HepG2 (cell line): ENCODE measurements at regions not wholly inside any gene's neighbourhood (a gene's known extent, or its start where the extent isn't known, plus 50 kb on each side); places are given as distances from the start of the nearest gene placed in this dataset.
"Not testable (repeated sequence)": the region's sequence is repeated elsewhere in the genome, so short reads cannot be mapped to it uniquely, and the experiment has no call there.

Experiments
- ATAC-seq: fragments of 200-7000 bp; cut with Tn5 transposase; 3 replicates; pipeline ENCODE4 v1.9.1; 2020; ENCODE audit warnings: mild to moderate bottlenecking, moderate library complexity
- BruUV-seq: library from RNA; stranded (reverse); fragments of 400-500 nt; replicated peaks from 2 replicates; lab custom pipeline; 2021; lab: Mats Ljungman, UMichigan
- CTCF ChIA-PET: fragments of 300-600 bp; formaldehyde crosslinking; extraction: SDS; loops from one replicate; lab custom pipeline; 2021; ENCODE audit warnings: low total read pairs, inconsistent platforms, low intra/inter-chr PET ratio; lab: Yijun Ruan, JAX
- POLR2A ChIA-PET: fragments of 350-600 bp; sonication (Branson Sonifier 250); formaldehyde crosslinking; loops from one replicate; lab custom pipeline; 2020; ENCODE audit warnings: antibody characterized with exemption, inconsistent platforms; lab: Yijun Ruan, JAX
- DNase-seq: peaks from one replicate; pipeline ENCODE4 v3.0.0-alpha.2; 2015; ENCODE audit warnings: low spot score
- FAIRE-seq: peaks from 3 replicates; lab custom pipeline; 2011; peaks lifted over from hg19 to GRCh38; lab: Jason Lieb, UNC
- H2AFZ ChIP-seq: one replicate; pipeline ENCODE4 v1.6.1; 2011; ENCODE audit warnings: low read length, inconsistent platforms
- H3K27ac ChIP-seq: fragments of 300-600 bp; 3 replicates; pipeline ENCODE4 v1.8.0; 2011; ENCODE audit warnings: mixed run types, mild to moderate bottlenecking, mixed read lengths, low read length, inconsistent platforms; ENCODE audit not compliant: insufficient read depth; ENCODE audit errors: extremely low read length
- H3K27me3 ChIP-seq, 2 experiments: fragments of 200-600 bp in 1 of 2; 2 replicates in 1 of 2; 3 replicates in 1 of 2; pipeline versions ENCODE4 v1.6.0 to v1.8.0; 2011; ENCODE audit warnings: low read length in 2 of 2, mild to moderate bottlenecking in 2 of 2, moderate library complexity in 2 of 2, inconsistent platforms in 1 of 2; ENCODE audit not compliant: insufficient read depth in 2 of 2, control insufficient read depth in 1 of 2
- H3K36me3 ChIP-seq, 2 experiments: fragments of 200-600 bp in 1 of 2; replicated peaks in 1 of 2; 2 replicates in 1 of 2; 3 replicates in 1 of 2; pipeline versions ENCODE4 v1.5.1 to v1.8.0; 2011; ENCODE audit warnings: low read length in 2 of 2, inconsistent platforms in 1 of 2; ENCODE audit not compliant: insufficient read depth in 2 of 2, control insufficient read depth in 1 of 2
- H3K4me1 ChIP-seq: 2 replicates; pipeline ENCODE4 v1.5.1; 2012; ENCODE audit warnings: low read length, inconsistent platforms; ENCODE audit not compliant: insufficient read depth
- H3K4me2 ChIP-seq: 2 replicates; pipeline ENCODE4 v1.6.0; 2011; ENCODE audit warnings: low read depth, low read length, inconsistent platforms
- H3K4me3 ChIP-seq, 3 experiments: fragments of 200-600 bp in 1 of 3; sonication (generic), shearing (Covaris generic) in 1 of 3; replicated peaks in 1 of 3; 2 replicates each; pipeline ENCODE4 v1.5.1; 2011 to 2016; ENCODE audit warnings: low read length in 3 of 3, inconsistent platforms in 2 of 3, low read depth in 2 of 3, mild to moderate bottlenecking in 2 of 3, control low read depth in 1 of 3, mixed read lengths in 1 of 3; ENCODE audit not compliant: insufficient read depth in 1 of 3
- H3K79me2 ChIP-seq: one replicate; pipeline ENCODE4 v1.6.1; 2011; ENCODE audit warnings: low read length, inconsistent platforms; ENCODE audit not compliant: insufficient read depth
- H3K9ac ChIP-seq: 2 replicates; pipeline ENCODE4 v1.6.0; 2011; ENCODE audit warnings: mild to moderate bottlenecking, low read depth, low read length, inconsistent platforms; ENCODE audit not compliant: insufficient read depth
- H3K9me3 ChIP-seq: 2 replicates; pipeline ENCODE4 v1.5.1; 2012; ENCODE audit warnings: mild to moderate bottlenecking, low read length
- H4K20me1 ChIP-seq: 2 replicates; pipeline ENCODE4 v1.6.0; 2011; ENCODE audit warnings: inconsistent platforms, mild to moderate bottlenecking, low read length, moderate library complexity; ENCODE audit not compliant: insufficient read depth
- CREB1 ChIP-seq, 2 experiments: fragments of 450-650 bp in 1 of 2; IDR thresholded peaks; 2 replicates each; pipeline ENCODE4 v1.6.1; 2016 to 2017; ENCODE audit warnings: control low read depth in 1 of 2, mild to moderate bottlenecking in 1 of 2, missing compliant biosample characterization in 1 of 2, missing genetic modification characterization in 1 of 2
- FOXK2 ChIP-seq: fragments of 450-650 bp; IDR thresholded peaks from 2 replicates; pipeline ENCODE4 v1.6.1; 2016
- FOXP1 ChIP-seq, 2 experiments: fragments of 450-650 bp in 1 of 2; IDR thresholded peaks; 2 replicates each; pipeline ENCODE4 v1.6.1; 2017 to 2018; ENCODE audit warnings: antibody characterized with exemption in 1 of 2
- NBN ChIP-seq: fragments of 450-650 bp; conservative IDR thresholded peaks from 2 replicates; pipeline ENCODE4 v1.6.1; 2017
- PHB2 ChIP-seq: fragments of 450-650 bp; IDR thresholded peaks from 2 replicates; pipeline ENCODE4 v1.6.1; 2018; ENCODE audit not compliant: partially characterized antibody
- SOX6 ChIP-seq, 2 experiments: fragments of 450-650 bp in 1 of 2; sonication (generic) in 1 of 2; formaldehyde crosslinking in 1 of 2; IDR thresholded peaks; 2 replicates each; pipeline versions ENCODE4 v1.4.0 to v1.6.1; 2017 to 2020; ENCODE audit warnings: antibody characterized with exemption in 1 of 2, mild to moderate bottlenecking in 1 of 2, missing genetic modification reagents in 1 of 2
- TBX3 ChIP-seq: fragments of 450-650 bp; IDR thresholded peaks from 2 replicates; pipeline ENCODE4 v1.6.1; 2017; ENCODE audit warnings: antibody characterized with exemption, mild to moderate bottlenecking, inconsistent platforms, borderline replicate concordance
- ZNF282 ChIP-seq: fragments of 450-650 bp; IDR thresholded peaks from 2 replicates; pipeline ENCODE4 v1.6.1; 2018; ENCODE audit not compliant: partially characterized antibody
- WGBS: methylation state at CpG from one replicate; pipeline ENCODE4 v1.1.6; 2017; ENCODE audit warnings: low lambda C conversion rate; 5-methylcytosine and 5-hydroxymethylcytosine counted together
- in situ Hi-C: cut with HindIII; loops from 2 replicates; pipeline ENCODE4 v1.10.0; 2017; ENCODE audit warnings: low pct_unique_long_range_greater_than_20kb; ENCODE audit not compliant: extremely low pct_ligation_motif_present
- intact Hi-C: fragments of 100-400 bp; cut with micrococcal nuclease; formaldehyde crosslinking; loops from one replicate; pipeline ENCODE4 v1.10.0; 2022; ENCODE audit not compliant: unreplicated experiment

DNA sequence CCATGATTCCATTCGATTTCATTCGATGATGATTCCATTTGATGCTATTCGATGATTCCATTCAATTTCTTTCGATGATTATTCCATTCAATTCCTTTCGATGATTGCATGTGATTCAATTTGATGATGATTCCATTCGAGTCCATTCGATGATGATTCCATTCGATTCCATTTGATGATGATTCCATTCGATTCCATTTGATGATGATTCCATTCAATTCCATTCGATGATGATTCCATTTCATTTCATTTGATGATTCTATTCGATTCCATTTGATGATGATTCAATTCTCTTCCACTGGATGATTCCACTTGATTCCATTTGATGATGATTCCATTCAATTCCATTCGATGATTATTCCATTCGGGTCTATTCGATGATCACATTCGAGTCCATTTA lies 1094.1 kb downstream of the RPIA start:
- H3K27ac ChIP-seq; H3K4me1 ChIP-seq; H3K36me3 ChIP-seq; CTCF ChIA-PET; intact Hi-C loops; POLR2A ChIA-PET; FAIRE-seq; H3K27me3 ChIP-seq; H2AFZ ChIP-seq; H3K9ac ChIP-seq; ATAC-seq; H3K79me2 ChIP-seq; DNase-seq; H4K20me1 ChIP-seq; in situ Hi-C loops; BruUV-seq; H3K4me3 ChIP-seq; H3K4me2 ChIP-seq; TF ChIP-seq CREB1 (CRISPR knock-in tag; IDR thresholded peaks at IDR 0.05): not testable (repeated sequence)
- peaks cover 100% of the 10 kb centered on the region for H3K9me3 ChIP-seq
- 25% methylated on average over 15 of the region's 15 CpGs for WGBS
- TF ChIP-seq PHB2 (peak; percentile 20), FOXK2 (0 out of 2 replicates have a peak, but pooled peaks have one; percentile 10), CREB1 (IDR thresholded peaks at IDR 0.05) (peak; percentile 85), TBX3 (0 out of 2 replicates have a peak, but pooled peaks have one; percentile 12), NBN (peak; percentile 65; the same call in 1 of the 2 replicates), ZNF282 (peak; percentile 6)

DNA sequence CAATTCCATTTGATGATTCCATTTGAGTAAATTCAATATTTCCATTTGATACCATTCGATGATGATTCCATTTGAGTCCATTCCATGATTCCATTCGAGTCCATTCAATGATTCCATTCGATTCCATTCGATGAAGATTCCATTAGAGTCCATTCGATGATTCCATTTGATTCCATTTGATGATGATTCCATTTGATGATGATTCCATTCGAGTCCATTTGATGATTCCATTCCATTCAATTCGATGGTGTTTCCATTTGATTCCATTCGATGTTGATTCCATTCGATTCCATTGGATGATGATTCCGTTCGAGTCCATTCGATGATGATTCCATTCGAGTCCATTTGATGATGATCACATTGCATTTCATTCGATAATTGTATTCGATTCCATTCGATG lies 1095.2 kb downstream of the RPIA start:
- H2AFZ ChIP-seq; H3K27ac ChIP-seq; intact Hi-C loops; H3K4me1 ChIP-seq; DNase-seq; CTCF ChIA-PET; FAIRE-seq; in situ Hi-C loops; H3K79me2 ChIP-seq; ATAC-seq; H3K4me2 ChIP-seq; POLR2A ChIA-PET; H3K4me3 ChIP-seq; BruUV-seq; H4K20me1 ChIP-seq; H3K27me3 ChIP-seq; H3K9ac ChIP-seq; H3K36me3 ChIP-seq; TF ChIP-seq CREB1, FOXP1, SOX6 (CRISPR knock-in tag; IDR thresholded peaks at IDR 0.05): not testable (repeated sequence)
- TF ChIP-seq CREB1 (IDR thresholded peaks at IDR 0.05) (peak; percentile 69; the same call in 1 of the 2 replicates), FOXP1 (IDR thresholded peaks at IDR 0.05) (0 out of 2 replicates have a peak, but pooled peaks have one; percentile 12), SOX6 (IDR thresholded peaks at IDR 0.05) (0 out of 2 replicates have a peak, but pooled peaks have one; percentile 58)
- 32% methylated on average over 16 of the region's 16 CpGs for WGBS
- peaks cover 100% of the 10 kb centered on the region for H3K9me3 ChIP-seq
